ENCODE measurements at regions not wholly inside any gene's neighbourhood (a gene's known extent, or its start where the extent isn't known, plus 50 kb on each side); places are given as distances from the start of the nearest gene placed in this dataset.

- no peak for DNase-seq (ENCODE audit: low read depth, low spot score)
Measured at GRCh38 chr2:241924069-241924908, 54.8 kb downstream of the RTP5 start.

- DNase-seq (ENCODE audit: low read depth, low spot score) = no peak
Measured at GRCh38 chr2:241924909-241925250, 55.4 kb downstream of the RTP5 start.

- DNase-seq (ENCODE audit: low read depth, low spot score) = no peak
Measured at GRCh38 chr2:241925277-241925676, 55.7 kb downstream of the RTP5 start.

- DNase-seq (ENCODE audit: low read depth, low spot score) = no peak
Measured at GRCh38 chr2:241925821-241926441, 56.4 kb downstream of the RTP5 start.

GRCh38 chr2:241926541-241927311, 57.2 kb downstream of the RTP5 start:
- DNase-seq (ENCODE audit: low read depth, low spot score) = no peak

GRCh38 chr2:241929551-241930490, 60.3 kb downstream of the RTP5 start:
- no peak for DNase-seq (ENCODE audit: low read depth, low spot score)

- DNase-seq (ENCODE audit: low read depth, low spot score) = no peak
Measured at GRCh38 chr2:241931084-241931975, 61.8 kb downstream of the RTP5 start.

GRCh38 chr2:241931976-241932898, 62.7 kb downstream of the RTP5 start:
- DNase-seq (ENCODE audit: low read depth, low spot score) = no peak

- no peak for DNase-seq (ENCODE audit: low read depth, low spot score)
Measured at GRCh38 chr2:241932899-241933178, 63.3 kb downstream of the RTP5 start.

- DNase-seq (ENCODE audit: low read depth, low spot score) = no peak
Measured at GRCh38 chr2:241933179-241933911, 63.8 kb downstream of the RTP5 start.

- no peak for DNase-seq (ENCODE audit: low read depth, low spot score)
Measured at GRCh38 chr2:241935314-241935713, 65.8 kb downstream of the RTP5 start.

- no peak for DNase-seq (ENCODE audit: low read depth, low spot score)
Measured at GRCh38 chr2:241935774-241936173, 66.2 kb downstream of the RTP5 start.

GRCh38 chr2:241936457-241937133, 67.1 kb downstream of the RTP5 start:
- DNase-seq (ENCODE audit: low read depth, low spot score) = no peak

GRCh38 chr2:241937297-241937696, 67.8 kb downstream of the RTP5 start:
- DNase-seq (ENCODE audit: low read depth, low spot score) = no peak

- DNase-seq (ENCODE audit: low read depth, low spot score) = no peak
Measured at GRCh38 chr2:241939541-241939940, 70.0 kb downstream of the RTP5 start.

- DNase-seq (ENCODE audit: low read depth, low spot score) = peak; percentile 15
Measured at GRCh38 chr2:241940329-241940728, 70.8 kb downstream of the RTP5 start.

- DNase-seq (ENCODE audit: low read depth, low spot score) = no peak
Measured at GRCh38 chr2:241941691-241942301, 72.3 kb downstream of the RTP5 start.
